PC-3 (cell line): ENCODE measurements at regions not wholly inside any gene's neighbourhood (a gene's known extent, or its start where the extent isn't known, plus 50 kb on each side); places are given as distances from the start of the nearest gene placed in this dataset.

ENCODE experiments used
- ATAC-seq: fragments of 200-7000 bp; cut with Tn5 transposase; 2 replicates; pipeline ENCODE4 v1.9.1; 2020; ENCODE audit warnings: mild to moderate bottlenecking, moderate library complexity
- BruUV-seq: library from RNA; stranded (reverse); fragments of 400-500 nt; replicated peaks from 2 replicates; lab custom pipeline; 2021; lab: Mats Ljungman, UMichigan
- CTCF ChIA-PET: fragments of 300-600 bp; sonication (Branson Sonifier 250); formaldehyde crosslinking; loops from one replicate; lab custom pipeline; 2022; ENCODE audit warnings: antibody characterized with exemption; lab: Charles Lee
- POLR2A ChIA-PET: fragments of 300-600 bp; sonication (Branson Sonifier 250); formaldehyde crosslinking; loops from one replicate; lab custom pipeline; 2022; ENCODE audit warnings: antibody characterized with exemption; ENCODE audit not compliant: unreplicated experiment; lab: Charles Lee
- DNase-seq: peaks from one replicate; pipeline ENCODE4 v3.0.0-alpha.2; 2015
- H2AFZ ChIP-seq: fragments of 300-600 bp; sonication (generic); 2 replicates; pipeline ENCODE4 v1.6.0; 2016; ENCODE audit warnings: antibody characterized with exemption, low read length
- H3F3A ChIP-seq: fragments of 300-600 bp; sonication (generic); one replicate; pipeline ENCODE4 v1.6.0; 2017; ENCODE audit warnings: antibody characterized with exemption, low read length, control low read depth, mild to moderate bottlenecking; ENCODE audit not compliant: unreplicated experiment
- H3K27ac ChIP-seq: fragments of 300-600 bp; sonication (generic); 2 replicates; pipeline ENCODE4 v1.5.1; 2016; ENCODE audit warnings: mild to moderate bottlenecking, low read length
- H3K27me3 ChIP-seq: fragments of 300-600 bp; sonication (generic); 2 replicates; pipeline ENCODE4 v1.6.1; 2016; ENCODE audit warnings: low read length, mixed read lengths
- H3K36me3 ChIP-seq: fragments of 300-600 bp; sonication (generic); 2 replicates; pipeline ENCODE4 v1.6.1; 2016; ENCODE audit warnings: low read depth, mixed run types, low read length, mixed read lengths
- H3K4me1 ChIP-seq: fragments of 300-600 bp; sonication (generic); 2 replicates; pipeline ENCODE4 v1.5.1; 2016; ENCODE audit warnings: low read length; ENCODE audit not compliant: insufficient read depth
- H3K4me2 ChIP-seq: fragments of 300-600 bp; sonication (generic); 2 replicates; pipeline ENCODE4 v1.6.0; 2016; ENCODE audit warnings: low read length
- H3K4me3 ChIP-seq: fragments of 300-600 bp; sonication (generic); 2 replicates; pipeline ENCODE4 v1.5.1; 2016; ENCODE audit warnings: mild to moderate bottlenecking, low read length, mixed read lengths
- H3K79me2 ChIP-seq: fragments of 300-600 bp; sonication (generic); 2 replicates; pipeline ENCODE4 v1.6.1; 2017; ENCODE audit warnings: low read length, mixed read lengths
- H3K9ac ChIP-seq: fragments of 300-600 bp; sonication (generic); 2 replicates; pipeline ENCODE4 v1.6.0; 2016; ENCODE audit warnings: mild to moderate bottlenecking, low read length
- H3K9me2 ChIP-seq: fragments of 300-600 bp; sonication (generic); replicated peaks from 2 replicates; pipeline ENCODE4 v1.6.1; 2016; ENCODE audit warnings: mixed run types, low read length, mixed read lengths
- H3K9me3 ChIP-seq: fragments of 300-600 bp; sonication (generic); 2 replicates; pipeline ENCODE4 v1.6.1; 2016; ENCODE audit warnings: low read length, mixed read lengths
- H4K20me1 ChIP-seq: fragments of 300-600 bp; sonication (generic); 2 replicates; pipeline ENCODE4 v1.6.1; 2016; ENCODE audit warnings: low read length, mixed read lengths
- CTCF ChIP-seq: fragments of 300-600 bp; sonication (generic); conservative IDR thresholded peaks from 2 replicates; pipeline ENCODE4 v1.5.1; 2017; ENCODE audit warnings: antibody characterized with exemption, low read depth, mild to moderate bottlenecking, low read length
- EZH2 ChIP-seq: fragments of 300-600 bp; sonication (generic); IDR thresholded peaks from one replicate; pipeline ENCODE4 v1.6.1; 2017; ENCODE audit warnings: antibody characterized with exemption, mild to moderate bottlenecking, low read length; ENCODE audit not compliant: unreplicated experiment
- EZH2phosphoT487 ChIP-seq: fragments of 300-600 bp; sonication (generic); IDR thresholded peaks from 2 replicates; pipeline ENCODE4 v1.6.1; 2018; ENCODE audit warnings: mild to moderate bottlenecking, antibody characterized with exemption, low read length, borderline replicate concordance
- intact Hi-C: fragments of 100-400 bp; cut with micrococcal nuclease; formaldehyde crosslinking; loops from 2 replicates; pipeline ENCODE4 v1.9.0; 2023

- intact Hi-C loops: no loop called here
- Histone ChIP-seq H3K4me2 (no peak overlapping the region), H3F3A (no peaks in the 10 kb centered on the region), H3K27me3 (peaks cover 56% of the 10 kb centered on the region), H3K36me3 (no peaks in the 10 kb centered on the region), H3K9ac (no peak overlapping the region), H3K4me1 (no peaks in the 10 kb centered on the region), H3K9me2 (no peaks in the 10 kb centered on the region), H3K4me3 (no peak overlapping the region), H3K79me2 (no peaks in the 10 kb centered on the region), H2AFZ (no peak overlapping the region), H3K27ac (no peak overlapping the region), H4K20me1 (no peaks in the 10 kb centered on the region), H3K9me3 (no peaks in the 10 kb centered on the region)
- ChIA-PET CTCF (no interaction called here), POLR2A (no interaction called here)
- ATAC-seq: no peak
- DNase-seq: no peak
- TF ChIP-seq EZH2 (no peak), CTCF (no peak), EZH2phosphoT487 (no peak)
- no TSS peak for BruUV-seq
Observed at GRCh38 chr5:62007457-62007856, 298.5 kb upstream of the KIF2A start.

GRCh38 chr5:62011089-62011664, 294.8 kb upstream of the KIF2A start:
- Histone ChIP-seq H3F3A (no peaks in the 10 kb centered on the region), H3K27me3 (peaks cover 42% of the 10 kb centered on the region), H3K4me3 (no peak overlapping the region), H3K9ac (no peak overlapping the region), H3K36me3 (no peaks in the 10 kb centered on the region), H3K79me2 (no peaks in the 10 kb centered on the region), H3K9me2 (no peaks in the 10 kb centered on the region), H3K9me3 (no peaks in the 10 kb centered on the region), H3K4me2 (no peak overlapping the region), H3K27ac (no peak overlapping the region), H4K20me1 (no peaks in the 10 kb centered on the region), H3K4me1 (no peaks in the 10 kb centered on the region), H2AFZ (no peak overlapping the region)
- TF ChIP-seq CTCF: no peak
- TF ChIP-seq EZH2phosphoT487: no peak
- TF ChIP-seq EZH2: no peak
- POLR2A ChIA-PET: no interaction called here
- intact Hi-C loops: no loop called here
- no TSS peak for BruUV-seq
- CTCF ChIA-PET: no interaction called here
- DNase-seq (no peak), ATAC-seq (no peak)

GRCh38 chr5:62017092-62017491, 288.9 kb upstream of the KIF2A start:
- Histone ChIP-seq H3K4me1 (no peaks in the 10 kb centered on the region), H3K27me3 (no peaks in the 10 kb centered on the region), H3F3A (no peaks in the 10 kb centered on the region), H4K20me1 (no peaks in the 10 kb centered on the region), H3K4me2 (no peak overlapping the region), H3K9me2 (no peaks in the 10 kb centered on the region), H3K9ac (no peak overlapping the region), H3K4me3 (no peak overlapping the region), H3K27ac (no peak overlapping the region), H3K36me3 (no peaks in the 10 kb centered on the region), H3K9me3 (no peaks in the 10 kb centered on the region), H3K79me2 (no peaks in the 10 kb centered on the region), H2AFZ (no peak overlapping the region)
- TF ChIP-seq EZH2phosphoT487: no peak
- CTCF ChIA-PET: no interaction called here
- BruUV-seq: no TSS peak
- intact Hi-C loops: no loop called here
- DNase-seq (no peak), ATAC-seq (no peak)
- POLR2A ChIA-PET: no interaction called here
